Neural crest cell (in vitro differentiated cells): ENCODE measurements at regions not wholly inside any gene's neighbourhood (a gene's known extent, or its start where the extent isn't known, plus 50 kb on each side); places are given as distances from the start of the nearest gene placed in this dataset.
A peak's percentile ranks its signal among the peaks of the same experiment; 100 is the strongest.

Experiments used
- DNase-seq: peaks from one replicate; pipeline ENCODE4 v3.0.0; 2021; ENCODE audit warnings: low read depth, mixed read lengths, low spot score
- H3K27ac Mint-ChIP-seq: one replicate; pipeline ENCODE4 v1.8.0; 2021; ENCODE audit warnings: mild to moderate bottlenecking, mixed read lengths; ENCODE audit not compliant: unreplicated experiment
- H3K27me3 Mint-ChIP-seq: 2 replicates; pipeline ENCODE4 v1.8.0; 2021; ENCODE audit warnings: low read depth, mild to moderate bottlenecking, mixed read lengths
- H3K36me3 Mint-ChIP-seq: 2 replicates; pipeline ENCODE4 v1.8.0; 2021; ENCODE audit warnings: low read depth, mild to moderate bottlenecking, mixed read lengths
- H3K4me1 Mint-ChIP-seq: 2 replicates; pipeline ENCODE4 v1.8.0; 2021; ENCODE audit warnings: mixed read lengths
- H3K4me3 Mint-ChIP-seq: one replicate; pipeline ENCODE4 v1.8.0; 2021; ENCODE audit warnings: mild to moderate bottlenecking, mixed read lengths
- H3K9me3 Mint-ChIP-seq: 2 replicates; pipeline ENCODE4 v1.8.0; 2021; ENCODE audit warnings: mixed read lengths
- TF ChIP-seq, protein P1 (sequence below): fragments of 200-600 bp; sonication (generic); conservative IDR thresholded peaks from 2 replicates; pipeline ENCODE4 v1.5.0; 2021; ENCODE audit warnings: antibody characterized with exemption, mild to moderate bottlenecking

DNA sequence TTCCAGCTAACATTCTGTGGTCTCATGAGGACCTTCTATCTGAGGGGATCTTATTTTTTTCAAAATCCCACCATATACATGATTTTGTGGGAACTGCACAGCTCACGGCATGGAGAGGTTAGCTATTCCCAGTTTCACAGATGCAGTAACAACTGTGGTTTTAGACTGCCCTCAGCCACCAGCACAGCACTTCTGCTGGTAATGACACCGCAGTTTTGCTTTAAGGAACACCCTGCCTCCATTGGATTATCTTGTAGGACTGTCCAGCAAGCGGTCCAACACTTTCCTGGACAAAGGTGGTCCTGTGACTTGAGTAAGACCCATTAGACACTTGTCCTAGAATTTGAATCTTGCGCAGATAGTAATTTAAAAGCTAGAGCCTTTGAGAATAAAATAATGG lies 65.3 kb upstream of the SMNDC1 start:
- Mint-ChIP-seq H3K27ac (no peak overlapping the region), H3K4me1 (no peaks in the 10 kb centered on the region), H3K27me3 (no peaks in the 10 kb centered on the region), H3K36me3 (no peaks in the 10 kb centered on the region), H3K4me3 (no peak overlapping the region), H3K9me3 (no peaks in the 10 kb centered on the region)
- TF ChIP-seq, protein P1, sequence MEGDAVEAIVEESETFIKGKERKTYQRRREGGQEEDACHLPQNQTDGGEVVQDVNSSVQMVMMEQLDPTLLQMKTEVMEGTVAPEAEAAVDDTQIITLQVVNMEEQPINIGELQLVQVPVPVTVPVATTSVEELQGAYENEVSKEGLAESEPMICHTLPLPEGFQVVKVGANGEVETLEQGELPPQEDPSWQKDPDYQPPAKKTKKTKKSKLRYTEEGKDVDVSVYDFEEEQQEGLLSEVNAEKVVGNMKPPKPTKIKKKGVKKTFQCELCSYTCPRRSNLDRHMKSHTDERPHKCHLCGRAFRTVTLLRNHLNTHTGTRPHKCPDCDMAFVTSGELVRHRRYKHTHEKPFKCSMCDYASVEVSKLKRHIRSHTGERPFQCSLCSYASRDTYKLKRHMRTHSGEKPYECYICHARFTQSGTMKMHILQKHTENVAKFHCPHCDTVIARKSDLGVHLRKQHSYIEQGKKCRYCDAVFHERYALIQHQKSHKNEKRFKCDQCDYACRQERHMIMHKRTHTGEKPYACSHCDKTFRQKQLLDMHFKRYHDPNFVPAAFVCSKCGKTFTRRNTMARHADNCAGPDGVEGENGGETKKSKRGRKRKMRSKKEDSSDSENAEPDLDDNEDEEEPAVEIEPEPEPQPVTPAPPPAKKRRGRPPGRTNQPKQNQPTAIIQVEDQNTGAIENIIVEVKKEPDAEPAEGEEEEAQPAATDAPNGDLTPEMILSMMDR = no peak
- DNase-seq = no peak

DNA sequence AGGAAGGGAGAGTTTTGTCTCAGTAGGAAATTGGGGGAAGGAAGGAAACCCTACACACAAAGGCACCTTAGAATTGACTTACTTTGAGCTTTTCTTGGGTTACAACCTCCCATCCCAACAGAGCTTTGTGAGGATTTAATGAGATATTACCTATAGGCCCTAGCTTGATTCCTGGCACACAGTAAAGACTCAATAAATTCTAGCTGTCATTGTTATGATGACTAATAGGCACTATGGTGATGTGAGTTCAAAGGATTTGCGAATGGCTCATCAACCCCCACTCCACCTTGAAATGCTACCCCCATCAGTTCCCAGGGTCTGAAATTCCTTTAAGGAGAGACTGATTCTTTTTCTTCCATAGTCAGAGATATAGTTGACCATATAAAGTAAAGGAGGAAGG lies 67.9 kb upstream of the SMNDC1 start:
- Mint-ChIP-seq H3K36me3 (no peaks in the 10 kb centered on the region), H3K27ac (no peak overlapping the region), H3K27me3 (no peaks in the 10 kb centered on the region), H3K4me1 (peaks cover 15% of the 10 kb centered on the region), H3K9me3 (no peaks in the 10 kb centered on the region), H3K4me3 (no peak overlapping the region)
- TF ChIP-seq, protein P1 = no peak
- DNase-seq = no peak

DNA sequence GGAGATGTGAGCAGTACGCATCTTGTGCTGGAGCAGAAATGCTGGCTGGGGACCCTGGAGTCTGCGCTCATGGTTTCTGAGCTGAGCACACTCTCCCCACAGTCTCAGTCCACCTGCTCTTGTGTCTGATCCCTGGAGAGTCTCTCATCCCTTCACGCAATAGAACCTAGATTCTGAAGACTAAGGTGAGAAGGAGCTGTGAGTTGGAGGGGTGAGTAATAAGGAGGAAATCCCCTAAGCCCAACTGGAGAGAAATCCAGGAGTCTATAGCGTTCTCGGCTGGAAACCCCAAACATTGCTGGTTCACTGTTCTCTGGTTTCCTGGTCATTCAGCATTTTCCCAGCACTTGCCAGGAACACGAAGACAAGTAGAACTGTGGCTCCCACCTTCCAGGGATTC lies 68.3 kb upstream of the SMNDC1 start:
- Mint-ChIP-seq H3K4me1 (peaks cover 15% of the 10 kb centered on the region), H3K27ac (no peak overlapping the region), H3K9me3 (no peaks in the 10 kb centered on the region), H3K36me3 (no peaks in the 10 kb centered on the region), H3K4me3 (no peak overlapping the region), H3K27me3 (no peaks in the 10 kb centered on the region)
- DNase-seq = no peak
- TF ChIP-seq, protein P1 = no peak

DNA sequence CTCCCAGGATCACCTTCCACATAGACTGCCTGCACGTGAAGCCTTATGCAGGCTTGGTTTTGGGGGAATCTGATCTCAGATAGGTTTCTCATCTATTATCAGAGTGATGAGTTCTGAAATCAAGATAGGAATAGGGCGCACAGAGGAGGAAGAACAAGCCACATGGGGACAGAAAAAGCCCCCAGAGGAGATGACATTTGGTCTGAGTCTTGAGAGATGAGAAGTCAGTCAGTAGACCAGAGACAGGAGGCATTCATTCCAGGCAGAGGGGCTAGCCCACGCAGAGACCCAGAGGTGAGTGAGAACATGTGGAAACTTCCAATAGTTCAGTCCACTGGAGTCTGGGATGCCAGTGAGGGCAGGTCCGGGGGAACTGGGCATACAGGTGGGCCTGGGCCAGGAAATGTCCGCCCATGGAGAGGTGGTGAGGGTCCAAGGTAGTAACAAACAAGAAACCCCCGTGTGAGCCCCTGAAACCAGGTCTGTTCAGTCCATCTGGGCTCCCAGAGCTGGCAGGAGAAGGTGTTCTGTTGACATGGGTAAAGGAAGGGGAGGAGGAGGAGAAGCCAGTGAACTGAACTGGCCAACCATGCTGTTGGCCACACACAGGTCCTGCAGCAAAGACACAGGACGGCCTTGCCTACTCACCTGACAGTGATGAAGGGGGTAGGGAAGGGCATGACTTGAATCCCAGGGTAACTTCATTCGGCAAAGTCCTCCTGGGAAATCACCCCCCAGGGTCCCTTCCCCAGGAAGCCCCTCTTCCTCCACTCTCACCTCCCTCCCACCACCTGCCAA lies 69.3 kb upstream of the SMNDC1 start:
- H3K4me1 Mint-ChIP-seq = peaks cover 15% of the 10 kb centered on the region
- TF ChIP-seq, protein P1 = no peak
- DNase-seq = no peak
- H3K27me3 Mint-ChIP-seq = no peaks in the 10 kb centered on the region
- H3K4me3 Mint-ChIP-seq = no peak overlapping the region
- no peaks in the 10 kb centered on the region for H3K36me3 Mint-ChIP-seq
- H3K27ac Mint-ChIP-seq = no peak overlapping the region
- H3K9me3 Mint-ChIP-seq = no peaks in the 10 kb centered on the region

DNA sequence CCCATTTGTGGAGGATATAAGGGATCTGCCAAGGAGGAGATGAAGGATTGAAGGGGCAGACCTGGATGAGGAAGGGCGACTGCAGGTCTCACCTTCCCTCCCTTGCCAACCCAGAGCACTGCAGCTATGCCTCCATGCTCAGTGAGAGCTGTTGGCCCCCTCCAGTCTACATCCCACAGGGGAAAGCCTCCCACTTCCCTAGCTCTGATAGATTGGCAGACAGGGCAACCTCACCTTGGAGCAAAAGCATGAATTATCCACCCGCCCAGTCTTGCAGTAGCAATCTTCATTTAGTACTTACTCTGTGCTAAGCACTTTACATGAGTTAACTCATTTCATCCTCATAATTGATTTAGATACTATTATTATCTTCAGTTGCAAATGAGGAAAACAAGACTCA lies 70.4 kb upstream of the SMNDC1 start:
- H3K9me3 Mint-ChIP-seq = no peaks in the 10 kb centered on the region
- H3K4me3 Mint-ChIP-seq = no peak overlapping the region
- H3K27ac Mint-ChIP-seq = peak overlapping the region; percentile 50
- no peak for DNase-seq
- TF ChIP-seq, protein P1 = no peak
- peaks cover 15% of the 10 kb centered on the region for H3K4me1 Mint-ChIP-seq
- H3K27me3 Mint-ChIP-seq = no peaks in the 10 kb centered on the region
- H3K36me3 Mint-ChIP-seq = no peaks in the 10 kb centered on the region
